LNCaP clone FGC (cell line): ENCODE measurements at regions not wholly inside any gene's neighbourhood (a gene's known extent, or its start where the extent isn't known, plus 50 kb on each side); places are given as distances from the start of the nearest gene placed in this dataset.
"Not testable (repeated sequence)": the region's sequence is repeated elsewhere in the genome, so short reads cannot be mapped to it uniquely, and the experiment has no call there.

Experiments used
- DNase-seq: peaks from one replicate; pipeline ENCODE4 v3.0.0-alpha.2; 2011; ENCODE audit warnings: low read depth
- H3K4me3 ChIP-seq: 2 replicates; pipeline ENCODE4 v1.5.1; 2011; ENCODE audit warnings: mild to moderate bottlenecking, low read depth, low read length, control low read depth
- CTCF ChIP-seq: IDR thresholded peaks from 2 replicates; pipeline ENCODE4 v1.5.1; 2012; ENCODE audit warnings: mild to moderate bottlenecking; ENCODE audit not compliant: control insufficient read depth, insufficient read depth; ENCODE audit errors: extremely low read depth

DNA sequence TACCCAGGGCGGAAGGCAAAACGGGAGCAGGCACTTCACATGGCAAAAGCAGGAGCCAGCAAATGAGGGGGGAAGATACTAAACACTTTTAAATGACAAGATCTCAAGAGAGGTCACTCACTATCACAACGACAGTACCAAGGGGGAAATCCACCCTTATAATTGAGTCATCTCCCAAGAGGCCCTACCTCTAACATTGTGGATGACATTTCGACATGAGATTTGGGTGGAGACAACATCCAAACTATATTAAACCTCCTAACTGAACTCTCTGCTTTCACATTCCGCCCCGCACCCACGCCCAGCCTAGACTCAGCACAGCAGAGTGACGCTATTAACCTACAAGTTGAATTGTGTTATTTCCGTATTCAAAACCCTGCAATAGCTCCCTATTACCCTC is 76.7 kb upstream of the SCAF11 start:
- H3K4me3 ChIP-seq, result no peak overlapping the region
- no peak for DNase-seq
- no peak for TF ChIP-seq CTCF

DNA sequence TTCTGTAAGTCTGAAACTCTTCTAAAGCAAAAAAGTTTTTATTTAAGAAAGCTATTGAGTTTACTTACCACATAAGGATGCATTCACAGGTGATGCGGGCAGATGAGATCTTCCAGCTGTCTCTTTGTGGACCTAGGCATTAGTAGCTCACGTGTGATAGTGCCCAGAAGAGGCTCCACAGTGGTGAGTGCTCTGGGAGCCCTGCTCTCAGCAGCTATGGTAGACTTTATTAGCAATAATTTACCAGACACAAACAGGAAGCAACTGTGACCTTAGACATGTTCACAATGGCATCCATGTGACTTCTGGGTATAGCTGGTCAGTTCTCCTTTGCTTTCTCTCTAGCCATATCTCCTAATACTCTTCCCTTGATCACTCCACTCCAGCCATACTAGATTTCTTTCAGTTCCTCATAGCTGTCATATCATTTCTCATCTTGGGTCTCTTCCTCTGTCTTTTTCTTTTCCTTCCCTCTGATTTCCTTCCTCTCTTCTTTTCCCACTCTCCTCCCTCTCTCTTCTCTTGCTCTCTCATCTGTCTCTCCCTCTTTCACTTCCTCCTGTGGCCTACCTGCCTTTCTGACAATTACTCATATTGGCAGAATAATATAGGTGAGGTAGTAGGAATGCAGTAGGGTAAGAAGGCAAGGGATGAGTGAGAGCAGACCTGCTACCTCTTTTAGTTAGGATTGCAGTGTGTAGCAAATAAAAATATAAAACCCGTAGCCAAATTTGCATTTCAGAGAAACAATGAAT is 75.2 kb upstream of the SCAF11 start:
- no peak for DNase-seq
- TF ChIP-seq CTCF, result no peak
- H3K4me3 ChIP-seq, result no peak overlapping the region

GRCh38 chr12:46064548-46064947 is 74.2 kb upstream of the SCAF11 start:
- no peak for DNase-seq
- no peak for TF ChIP-seq CTCF
- H3K4me3 ChIP-seq, result no peak overlapping the region

GRCh38 chr12:46058697-46059096 is 68.3 kb upstream of the SCAF11 start:
- not testable (repeated sequence) for DNase-seq, H3K4me3 ChIP-seq

DNA sequence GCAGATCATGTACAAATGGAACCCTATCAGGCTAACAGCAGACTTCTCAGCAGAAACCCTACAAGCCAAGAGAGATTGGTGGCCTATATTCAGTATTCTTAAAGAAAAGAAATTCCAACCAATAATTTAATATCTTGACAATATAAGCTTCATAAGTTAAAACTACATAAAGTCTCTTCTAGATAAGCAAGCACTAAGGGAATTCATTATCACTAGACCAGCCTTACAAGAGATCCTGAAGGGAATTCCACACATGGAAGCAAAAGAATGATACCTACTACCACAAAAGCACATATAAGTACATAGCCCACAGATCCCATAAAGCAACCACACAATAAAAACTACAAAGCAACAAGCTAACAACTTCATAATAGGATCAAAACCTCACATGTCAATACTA is 60.4 kb upstream of the SCAF11 start:
- TF ChIP-seq CTCF, result no peak
- no peak overlapping the region for H3K4me3 ChIP-seq
- DNase-seq, result no peak

- TF ChIP-seq CTCF, result no peak
- no peak for DNase-seq
- no peak overlapping the region for H3K4me3 ChIP-seq
Observed at GRCh38 chr12:46049665-46050064, 59.3 kb upstream of the SCAF11 start.

DNA sequence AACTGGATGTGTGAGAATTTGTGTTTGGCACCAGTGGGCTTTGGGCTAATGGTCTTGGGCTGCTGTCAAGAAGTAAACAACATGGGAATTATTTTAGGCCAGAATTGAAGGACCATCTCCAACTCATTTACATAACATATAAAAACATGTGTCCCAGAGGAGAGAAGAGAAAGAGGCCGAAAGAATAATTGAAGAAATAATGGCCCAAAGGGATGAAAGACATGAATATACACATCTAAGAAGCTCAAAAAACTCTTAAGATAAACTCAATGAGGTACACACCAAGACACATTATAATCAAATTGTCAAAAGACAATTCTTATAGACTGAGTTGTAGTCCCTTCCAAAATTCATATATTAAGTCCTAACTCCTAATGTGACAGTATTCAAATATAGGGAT is 56.1 kb upstream of the SCAF11 start:
- no peak for DNase-seq
- H3K4me3 ChIP-seq, result no peak overlapping the region
- no peak for TF ChIP-seq CTCF
